HG02852 (cell line): ENCODE measurements at regions not wholly inside any gene's neighbourhood (a gene's known extent, or its start where the extent isn't known, plus 50 kb on each side); places are given as distances from the start of the nearest gene placed in this dataset.
"Not testable (repeated sequence)": the region's sequence is repeated elsewhere in the genome, so short reads cannot be mapped to it uniquely, and the experiment has no call there.

Experiments
- ATAC-seq: cut with Tn5 transposase; IDR thresholded peaks from one replicate; pipeline ENCODE4 v1.9.1; 2021; ENCODE audit warnings: mild to moderate bottlenecking, moderate library complexity; ENCODE audit not compliant: unreplicated experiment

GRCh38 chr10:2925631-2926030 lies 141.7 kb upstream of the PFKP start:
- no peak for ATAC-seq

DNA sequence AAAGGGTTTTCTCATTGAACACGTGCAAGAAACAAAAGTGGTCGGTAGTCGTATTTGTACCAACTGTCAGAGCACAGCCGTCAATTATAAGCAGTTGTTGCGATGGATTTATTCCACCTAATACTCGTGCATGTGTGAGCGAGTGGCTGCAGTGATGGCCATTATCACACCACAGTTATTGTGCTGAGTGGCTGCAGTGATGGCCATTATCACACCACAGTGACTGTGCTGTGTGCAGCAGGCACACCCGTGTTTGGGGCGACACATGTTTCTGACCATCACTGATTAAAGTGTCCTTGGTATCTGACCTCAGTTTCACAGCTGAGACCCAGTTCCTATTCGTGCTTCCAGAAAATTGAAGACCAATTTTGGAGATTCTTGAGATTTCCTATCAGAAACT lies 142.9 kb upstream of the PFKP start:
- ATAC-seq, result no peak

DNA sequence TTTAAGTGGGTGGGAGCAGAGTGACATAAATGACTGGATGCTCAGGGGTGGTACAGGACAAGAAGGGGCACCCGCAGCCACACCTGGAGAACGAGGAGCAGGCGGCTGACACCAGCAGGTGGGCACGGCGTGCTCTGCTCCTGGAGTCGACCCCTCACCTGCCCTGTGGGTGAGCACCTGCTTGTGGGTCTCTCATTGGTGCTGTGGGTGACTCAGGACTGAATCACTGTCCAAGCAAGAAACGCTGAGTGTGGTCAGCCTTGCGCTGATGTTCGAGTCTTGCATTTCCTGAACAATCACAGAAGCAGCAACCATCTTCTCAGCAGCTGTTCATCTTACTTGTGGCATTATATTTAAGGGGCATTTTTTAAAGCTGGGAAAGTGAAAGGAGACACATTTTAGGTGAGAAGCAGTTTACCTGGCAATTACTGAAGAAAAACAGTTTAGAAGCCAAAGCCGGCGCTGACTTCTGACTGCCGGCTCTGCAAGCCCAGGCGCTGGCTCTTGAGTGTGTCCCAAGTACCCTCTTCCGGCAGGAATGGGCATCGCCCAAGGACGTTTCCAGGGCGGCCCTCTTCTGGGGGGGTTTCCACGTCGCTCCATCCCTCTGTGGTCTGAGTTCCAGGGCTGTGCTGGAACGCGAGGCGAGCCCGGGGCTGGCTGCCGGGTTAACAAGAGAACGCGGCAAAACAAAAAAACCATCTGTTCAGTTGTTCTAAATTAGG lies 145.2 kb upstream of the PFKP start:
- ATAC-seq, result no peak

GRCh38 chr10:2920637-2921036 lies 146.7 kb upstream of the PFKP start:
- no peak for ATAC-seq

GRCh38 chr10:2920168-2920567 lies 147.2 kb upstream of the PFKP start:
- ATAC-seq, result no peak

GRCh38 chr10:2919016-2919415 lies 148.3 kb upstream of the PFKP start:
- no peak for ATAC-seq

DNA sequence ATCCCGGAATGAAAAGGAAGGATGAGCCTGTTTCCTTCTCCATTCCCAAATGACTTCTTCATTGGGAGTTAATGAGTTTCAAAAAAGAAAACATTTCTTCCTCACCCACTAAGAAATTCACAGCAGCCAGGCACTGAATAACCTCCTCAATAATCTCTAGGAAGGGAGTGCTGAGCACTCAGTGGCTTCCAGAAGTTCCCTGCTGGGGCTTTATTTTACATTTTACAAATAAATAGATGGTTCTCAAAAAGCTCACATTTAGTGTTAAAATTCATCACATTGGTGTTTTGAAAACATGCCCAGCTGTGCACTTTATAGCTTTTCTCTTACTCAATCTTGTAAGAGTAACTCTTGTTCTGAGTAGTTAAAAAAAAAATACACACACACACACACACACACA lies 148.9 kb upstream of the PFKP start:
- no peak for ATAC-seq

GRCh38 chr10:2917926-2918325 lies 149.4 kb upstream of the PFKP start:
- ATAC-seq, result no peak

DNA sequence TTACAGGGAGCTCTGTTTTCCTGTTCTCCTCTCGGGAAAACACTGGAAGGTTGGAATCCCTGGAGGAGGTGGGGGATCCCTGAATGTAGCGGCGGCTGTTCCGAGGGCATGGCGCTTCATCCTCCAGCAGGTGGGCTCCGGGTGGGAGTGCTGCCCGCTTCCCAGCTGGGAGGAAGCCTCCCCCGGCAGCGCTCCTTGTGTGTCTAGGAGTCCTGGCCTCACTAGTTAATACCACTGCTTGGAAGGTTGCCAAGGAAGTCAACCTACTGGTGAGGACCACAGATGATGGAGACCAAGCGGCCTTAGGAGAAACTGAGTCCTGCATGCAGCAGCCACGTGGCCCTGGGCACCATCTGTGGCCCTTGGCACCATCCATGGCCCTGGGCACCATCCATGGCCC lies 151.9 kb upstream of the PFKP start:
- ATAC-seq, result no peak

DNA sequence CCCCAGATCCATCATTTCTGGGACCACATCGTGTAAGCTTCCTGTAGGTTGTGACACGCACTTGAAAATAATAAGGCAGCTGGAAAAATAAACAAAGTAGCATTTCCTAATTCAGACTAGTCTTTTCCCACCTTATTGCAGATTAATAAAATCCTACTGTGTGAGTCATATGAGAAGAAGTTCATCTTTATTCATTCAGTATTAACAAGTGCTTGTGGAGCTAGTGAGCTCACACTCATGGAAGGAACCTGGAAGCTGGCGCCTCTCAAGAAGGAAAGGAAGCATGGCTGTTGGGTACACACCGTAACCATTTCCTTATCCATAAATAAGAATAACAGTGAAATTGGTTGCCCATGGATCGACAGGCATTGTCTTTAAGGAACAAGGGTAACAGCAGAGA lies 152.6 kb upstream of the PFKP start:
- no peak for ATAC-seq

DNA sequence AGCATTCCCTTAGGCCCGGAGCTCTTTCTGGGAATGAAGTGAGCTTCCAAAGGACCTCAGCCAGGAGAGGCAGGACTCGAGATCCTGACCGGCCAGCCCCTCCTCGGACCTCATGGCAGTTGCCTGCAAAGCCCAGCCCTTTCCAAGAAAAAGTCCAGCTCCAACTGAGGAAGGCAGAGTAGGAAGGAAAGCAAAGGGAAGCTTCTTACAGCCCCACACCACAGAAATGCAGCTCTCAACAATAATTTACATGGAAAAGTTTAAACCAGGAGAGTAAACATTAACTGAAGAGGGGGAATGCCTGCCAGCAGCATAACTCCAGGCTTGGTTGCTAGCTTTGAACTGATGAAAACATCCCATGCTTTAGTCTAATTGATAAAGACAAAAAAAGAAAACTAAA lies 153.9 kb upstream of the PFKP start:
- ATAC-seq, result no peak

DNA sequence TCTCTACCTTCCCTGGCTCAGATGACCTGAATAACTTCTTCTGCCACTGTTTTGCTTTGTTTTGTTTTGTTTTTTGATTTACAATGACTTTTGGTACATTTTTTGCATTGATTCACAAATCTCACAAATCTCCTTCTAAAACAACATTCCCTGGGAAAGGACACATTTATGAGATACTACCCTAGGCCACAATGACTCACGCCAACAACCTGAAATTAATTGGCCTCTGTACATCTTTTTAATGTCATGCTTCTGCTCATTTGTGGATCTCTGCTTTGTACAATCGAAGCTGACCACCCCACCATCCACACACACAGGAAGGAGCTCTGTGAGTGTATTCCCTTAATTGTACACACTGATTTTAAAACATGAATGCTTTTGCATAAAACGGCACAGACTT lies 156.7 kb upstream of the PFKP start:
- ATAC-seq, result no peak

DNA sequence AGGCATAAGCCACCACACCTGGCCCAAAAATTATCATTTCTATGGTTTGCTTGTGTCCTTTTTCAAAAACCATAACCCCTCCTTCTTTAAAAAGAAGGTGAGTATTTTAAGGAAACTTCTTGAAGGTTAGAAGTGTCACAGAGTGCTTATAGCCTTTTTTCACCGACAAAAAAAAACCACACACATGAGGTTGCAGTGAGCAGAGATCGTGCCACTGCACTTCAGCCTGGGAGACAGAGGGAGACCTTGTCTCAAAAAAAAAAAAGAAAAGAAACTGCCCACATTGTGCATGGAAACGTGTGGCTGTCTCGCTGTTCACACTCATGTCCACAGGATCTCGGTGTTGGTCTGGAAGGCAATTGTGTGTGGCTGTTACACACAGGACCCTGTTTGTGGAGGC lies 157.4 kb upstream of the PFKP start:
- no peak for ATAC-seq

DNA sequence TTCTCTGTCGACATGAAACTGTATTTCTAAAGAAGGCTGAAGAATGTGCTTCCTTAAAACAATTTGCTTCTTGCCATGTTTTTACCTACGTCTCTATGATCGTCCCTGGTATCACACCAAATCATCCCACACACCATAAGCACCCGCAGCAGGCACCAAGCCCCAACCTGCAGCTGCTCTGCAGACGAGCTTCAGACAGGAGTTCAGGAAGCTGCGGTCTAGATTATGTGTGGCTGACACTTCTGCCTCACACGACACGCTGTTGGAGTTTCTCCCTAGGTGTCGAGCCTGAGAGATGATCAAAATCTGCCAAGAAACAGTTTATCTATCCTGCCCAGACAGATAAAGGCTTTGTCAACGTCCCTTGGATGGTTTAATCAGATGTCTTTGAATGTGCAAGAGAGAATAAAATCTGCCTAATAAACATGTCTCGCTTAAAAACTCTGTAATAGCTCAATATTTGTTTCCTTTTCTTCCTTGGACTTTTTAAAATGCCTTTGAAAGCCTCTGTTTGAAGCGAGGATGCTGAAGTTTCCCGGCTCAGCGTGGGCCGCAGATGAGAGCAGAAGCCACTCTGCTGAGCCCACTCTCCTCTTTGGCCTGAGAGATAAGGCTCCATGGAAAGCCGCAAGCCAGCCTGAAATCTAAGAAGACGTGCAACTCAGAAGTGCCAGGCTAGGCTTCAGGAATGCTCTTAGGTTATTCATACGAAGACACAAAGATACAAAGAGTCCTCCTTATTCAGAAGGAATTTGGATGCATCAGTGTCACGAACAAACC lies 158.3 kb upstream of the PFKP start:
- ATAC-seq, result no peak

GRCh38 chr10:2906974-2907373 lies 160.4 kb upstream of the PFKP start:
- no peak for ATAC-seq

DNA sequence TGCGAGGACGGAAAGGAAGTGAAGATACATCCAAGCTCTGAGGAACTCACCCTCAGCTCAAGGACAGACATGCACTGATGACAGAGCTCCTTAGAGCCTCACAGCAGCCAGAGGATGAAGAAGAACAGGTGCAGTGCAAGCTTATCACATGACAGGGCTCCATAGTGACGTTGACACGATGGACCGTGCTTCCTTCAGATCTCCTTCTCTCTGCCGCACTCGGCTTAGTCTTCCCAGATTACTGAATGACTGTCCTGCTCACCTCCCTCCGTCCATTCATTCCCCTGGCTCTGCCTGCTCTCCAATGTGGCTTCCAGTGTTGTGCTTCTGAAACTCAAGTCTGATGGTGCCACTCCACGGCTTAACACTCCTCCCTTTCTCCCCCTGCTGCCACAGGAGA lies 161.5 kb upstream of the PFKP start:
- ATAC-seq, result no peak

DNA sequence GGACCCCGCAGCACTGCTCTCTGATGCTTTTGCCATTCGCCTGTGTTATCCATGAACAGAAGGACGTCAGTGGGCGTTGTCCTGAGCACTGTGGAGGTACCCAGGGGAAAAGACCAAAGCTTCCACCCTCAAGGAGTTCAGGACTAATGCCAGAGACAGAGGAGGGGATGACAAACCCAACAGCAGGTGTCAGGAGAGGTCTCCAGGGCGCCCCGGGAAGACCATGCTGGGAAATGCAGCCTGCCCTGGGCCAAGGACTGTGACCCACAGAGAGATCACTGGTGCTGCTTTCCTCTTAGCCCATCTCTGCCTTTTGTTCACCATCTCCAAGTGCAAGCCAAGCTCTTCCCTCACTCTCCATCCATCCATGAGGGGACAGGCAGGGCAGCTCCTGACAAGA lies 166.8 kb upstream of the PFKP start:
- ATAC-seq, result no peak

DNA sequence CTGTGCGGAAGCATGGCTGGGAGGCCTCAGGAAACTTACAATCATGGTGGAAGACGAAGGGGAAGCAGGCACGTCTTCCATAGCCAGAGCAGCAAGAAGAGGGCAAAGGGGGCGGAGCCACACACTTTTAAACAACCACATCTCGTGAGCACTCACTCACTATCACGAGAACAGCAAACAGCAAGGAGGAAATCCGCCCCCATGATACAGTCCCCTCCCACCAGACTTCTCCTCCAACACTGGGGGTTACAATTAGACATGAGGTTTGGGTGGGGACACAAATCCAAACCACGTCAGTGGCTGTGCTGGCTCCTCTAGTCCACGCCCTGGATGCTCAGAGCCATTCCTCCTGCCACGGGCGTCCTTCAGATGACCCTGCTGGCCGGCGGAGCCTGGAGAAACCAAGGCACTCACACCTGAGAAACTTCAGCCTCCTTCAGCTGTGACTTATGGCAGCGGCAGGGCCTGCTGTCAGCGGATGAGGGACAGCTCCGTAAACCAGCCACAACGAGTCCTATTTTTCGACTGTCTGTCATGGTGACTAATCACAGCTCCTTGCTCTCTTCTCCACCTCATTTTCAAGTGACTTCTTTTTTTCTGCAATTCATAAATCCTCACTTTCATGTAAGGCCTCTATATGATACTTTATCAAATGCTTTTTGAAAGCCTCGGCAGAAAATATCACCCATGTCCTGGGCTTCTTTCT lies 167.9 kb upstream of the PFKP start:
- no peak for ATAC-seq

GRCh38 chr10:2898509-2898860 lies 168.9 kb upstream of the PFKP start:
- no peak for ATAC-seq

- no peak for ATAC-seq
Observed at GRCh38 chr10:2897619-2898508, 169.5 kb upstream of the PFKP start.

DNA sequence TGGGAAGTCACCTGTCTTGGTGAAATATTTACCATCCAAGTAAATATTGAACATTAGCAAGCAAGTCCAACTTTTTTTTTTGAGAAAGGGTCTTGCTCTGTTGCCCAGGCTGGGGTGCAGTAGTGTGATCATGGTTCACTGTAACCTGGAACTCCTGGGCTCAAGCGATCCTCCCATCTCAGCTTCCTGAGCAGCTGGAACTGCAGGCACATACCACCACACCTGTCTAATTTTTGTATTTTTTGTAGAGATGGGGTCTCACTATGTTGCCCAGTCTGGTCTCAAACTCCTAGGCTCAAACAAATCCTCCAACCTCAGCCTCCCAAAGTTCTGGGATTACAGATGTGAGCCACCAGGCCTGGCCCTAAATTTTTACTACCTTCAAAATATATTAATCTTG lies 171.0 kb upstream of the PFKP start:
- not testable (repeated sequence) for ATAC-seq
